ENCODE measurements at regions not wholly inside any gene's neighbourhood (a gene's known extent, or its start where the extent isn't known, plus 50 kb on each side); places are given as distances from the start of the nearest gene placed in this dataset.

- DNase-seq (ENCODE audit: low spot score): no peak
Measured at GRCh38 chr22:49367041-49367697, 460.5 kb downstream of the BRD1 start.

- no peak for DNase-seq (ENCODE audit: low spot score)
Measured at GRCh38 chr22:49366437-49366836, 461.2 kb downstream of the BRD1 start.

GRCh38 chr22:49365910-49366309, 461.8 kb downstream of the BRD1 start:
- no peak for DNase-seq (ENCODE audit: low spot score)

GRCh38 chr22:49365191-49365837, 462.4 kb downstream of the BRD1 start:
- no peak for DNase-seq (ENCODE audit: low spot score)

- no peak for DNase-seq (ENCODE audit: low spot score)
Measured at GRCh38 chr22:49364398-49364797, 463.3 kb downstream of the BRD1 start.

- DNase-seq (ENCODE audit: low spot score): no peak
Measured at GRCh38 chr22:49363526-49364230, 464.0 kb downstream of the BRD1 start.

- no peak for DNase-seq (ENCODE audit: low spot score)
Measured at GRCh38 chr22:49362211-49362839, 465.3 kb downstream of the BRD1 start.

GRCh38 chr22:49361164-49361563, 466.5 kb downstream of the BRD1 start:
- DNase-seq (ENCODE audit: low spot score): no peak

- DNase-seq (ENCODE audit: low spot score): no peak
Measured at GRCh38 chr22:49360746-49361145, 466.9 kb downstream of the BRD1 start.

GRCh38 chr22:49359076-49359475, 468.6 kb downstream of the BRD1 start:
- no peak for DNase-seq (ENCODE audit: low spot score)

GRCh38 chr22:49357661-49358440, 469.8 kb downstream of the BRD1 start:
- DNase-seq (ENCODE audit: low spot score): no peak

- no peak for DNase-seq (ENCODE audit: low spot score)
Measured at GRCh38 chr22:49356428-49356827, 471.2 kb downstream of the BRD1 start.

GRCh38 chr22:49355211-49355920, 472.3 kb downstream of the BRD1 start:
- DNase-seq (ENCODE audit: low spot score): no peak

- DNase-seq (ENCODE audit: low spot score): no peak
Measured at GRCh38 chr22:49354516-49355210, 473.0 kb downstream of the BRD1 start.

- DNase-seq (ENCODE audit: low spot score): no peak
Measured at GRCh38 chr22:49353235-49353634, 474.4 kb downstream of the BRD1 start.

GRCh38 chr22:49352361-49353169, 475.1 kb downstream of the BRD1 start:
- DNase-seq (ENCODE audit: low spot score): no peak

GRCh38 chr22:49351761-49352227, 475.9 kb downstream of the BRD1 start:
- DNase-seq (ENCODE audit: low spot score): no peak

- no peak for DNase-seq (ENCODE audit: low spot score)
Measured at GRCh38 chr22:49350441-49351121, 477.1 kb downstream of the BRD1 start.

- DNase-seq (ENCODE audit: low spot score): no peak
Measured at GRCh38 chr22:49349841-49350381, 477.8 kb downstream of the BRD1 start.

Measured in CD4-positive, alpha-beta T cell treated with Interleukin-2 at 100 ng/mL for 4 hours (primary cell).